Chondrocyte (in vitro differentiated cells): ENCODE measurements at regions not wholly inside any gene's neighbourhood (a gene's known extent, or its start where the extent isn't known, plus 50 kb on each side); places are given as distances from the start of the nearest gene placed in this dataset.

Experiments used
- DNase-seq: peaks from one replicate; pipeline ENCODE4 v3.0.0; 2021; ENCODE audit warnings: mixed read lengths, low spot score
- H3K27ac Mint-ChIP-seq: one replicate; pipeline ENCODE4 v1.8.0; 2021; ENCODE audit warnings: mild to moderate bottlenecking, moderate library complexity, mixed read lengths; ENCODE audit not compliant: unreplicated experiment
- H3K27me3 Mint-ChIP-seq: 2 replicates; pipeline ENCODE4 v1.8.0; 2021; ENCODE audit warnings: low read depth, mixed read lengths
- H3K36me3 Mint-ChIP-seq: 2 replicates; pipeline ENCODE4 v1.8.0; 2021; ENCODE audit warnings: low read depth, mixed read lengths
- H3K4me1 Mint-ChIP-seq: 2 replicates; pipeline ENCODE4 v1.8.0; 2021; ENCODE audit warnings: low read depth, mild to moderate bottlenecking, mixed read lengths
- H3K4me3 Mint-ChIP-seq: one replicate; pipeline ENCODE4 v1.8.0; 2021; ENCODE audit warnings: mild to moderate bottlenecking, moderate library complexity, mixed read lengths; ENCODE audit not compliant: unreplicated experiment
- H3K9me3 Mint-ChIP-seq: 2 replicates; pipeline ENCODE4 v1.8.0; 2021; ENCODE audit warnings: low read depth, mixed read lengths
- CTCF ChIP-seq: fragments of 200-600 bp; sonication (generic); IDR thresholded peaks from 2 replicates; pipeline ENCODE4 v1.5.0; 2021; ENCODE audit warnings: antibody characterized with exemption, mild to moderate bottlenecking, moderate library complexity

GRCh38 chr3:24751020-24751419 is 256.4 kb upstream of the THRB start:
- H3K4me3 Mint-ChIP-seq, result no peak overlapping the region
- no peak for TF ChIP-seq CTCF

DNA sequence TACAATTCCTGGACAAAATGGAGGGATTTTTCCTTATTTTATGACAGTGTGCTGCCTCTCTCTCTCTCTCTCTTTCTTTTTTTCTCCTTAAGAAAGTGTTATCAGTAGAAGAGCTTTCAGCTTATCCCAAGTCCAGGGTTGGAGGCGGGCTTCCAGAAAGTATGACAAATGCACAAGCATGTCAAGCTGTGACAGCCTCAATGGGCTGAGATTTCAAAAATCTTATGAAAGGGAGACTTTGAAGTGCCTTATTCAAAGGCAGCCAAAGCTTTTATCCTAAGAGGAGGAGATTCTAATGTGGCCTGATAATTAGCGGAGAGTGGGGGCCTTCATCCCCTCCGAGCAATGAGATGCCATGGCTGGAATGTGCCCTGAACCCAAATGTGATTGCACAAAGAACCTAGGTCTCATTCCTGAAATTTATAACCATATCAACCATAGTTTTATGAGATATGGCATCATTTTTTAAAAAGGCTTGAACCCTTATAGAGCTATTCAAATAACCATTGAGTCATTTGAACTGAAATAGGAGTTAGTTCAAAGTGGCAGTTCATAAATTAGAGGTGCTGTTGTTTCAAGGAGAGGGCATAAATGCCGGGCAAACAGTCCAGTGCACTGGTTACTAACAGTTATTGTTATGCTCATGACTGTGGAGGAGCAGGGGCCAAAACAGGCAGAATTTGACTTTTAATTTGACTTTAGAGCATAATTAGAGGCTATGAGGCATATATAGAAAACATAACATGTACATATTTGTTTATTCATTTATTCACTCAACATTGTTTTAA is 261.6 kb upstream of the THRB start:
- Mint-ChIP-seq H3K4me3 (no peak overlapping the region), H3K27me3 (peaks cover 3% of the 10 kb centered on the region), H3K4me1 (no peaks in the 10 kb centered on the region), H3K27ac (no peak overlapping the region), H3K9me3 (no peaks in the 10 kb centered on the region), H3K36me3 (no peaks in the 10 kb centered on the region)
- TF ChIP-seq CTCF, result no peak
- DNase-seq, result no peak

More at GRCh38 chr3:24751020-24751419, 256.4 kb upstream of the THRB start:
- Mint-ChIP-seq H3K27me3 (peaks cover 5% of the 10 kb centered on the region), H3K9me3 (no peaks in the 10 kb centered on the region), H3K27ac (no peak overlapping the region), H3K36me3 (no peaks in the 10 kb centered on the region), H3K4me1 (no peaks in the 10 kb centered on the region)
- no peak for DNase-seq

DNA sequence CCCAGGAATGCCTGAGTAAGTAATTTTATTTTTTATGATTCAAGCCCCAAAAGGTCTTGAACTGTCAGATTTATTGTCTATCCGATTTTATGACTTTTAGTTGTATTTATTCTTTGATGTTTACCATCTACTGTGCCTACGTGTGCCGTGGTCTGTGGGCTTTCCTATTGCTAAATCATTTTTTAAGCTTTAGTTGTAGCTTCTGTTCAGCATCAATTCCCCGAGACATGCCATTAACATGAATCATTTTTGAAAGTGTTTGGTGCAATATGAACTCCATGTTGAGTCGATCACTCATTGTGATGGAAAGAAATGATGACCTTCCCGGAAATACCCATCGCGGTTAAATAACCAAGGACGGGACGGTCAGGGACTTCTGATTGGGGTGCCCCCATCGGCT is 268.7 kb upstream of the THRB start:
- TF ChIP-seq CTCF, result no peak
- DNase-seq, result no peak
- no peak overlapping the region for H3K4me3 Mint-ChIP-seq
- H3K36me3 Mint-ChIP-seq, result no peaks in the 10 kb centered on the region
- no peaks in the 10 kb centered on the region for H3K9me3 Mint-ChIP-seq
- peak overlapping the region; percentile 56 for H3K27ac Mint-ChIP-seq
- no peaks in the 10 kb centered on the region for H3K27me3 Mint-ChIP-seq
- peaks cover 6% of the 10 kb centered on the region for H3K4me1 Mint-ChIP-seq

DNA sequence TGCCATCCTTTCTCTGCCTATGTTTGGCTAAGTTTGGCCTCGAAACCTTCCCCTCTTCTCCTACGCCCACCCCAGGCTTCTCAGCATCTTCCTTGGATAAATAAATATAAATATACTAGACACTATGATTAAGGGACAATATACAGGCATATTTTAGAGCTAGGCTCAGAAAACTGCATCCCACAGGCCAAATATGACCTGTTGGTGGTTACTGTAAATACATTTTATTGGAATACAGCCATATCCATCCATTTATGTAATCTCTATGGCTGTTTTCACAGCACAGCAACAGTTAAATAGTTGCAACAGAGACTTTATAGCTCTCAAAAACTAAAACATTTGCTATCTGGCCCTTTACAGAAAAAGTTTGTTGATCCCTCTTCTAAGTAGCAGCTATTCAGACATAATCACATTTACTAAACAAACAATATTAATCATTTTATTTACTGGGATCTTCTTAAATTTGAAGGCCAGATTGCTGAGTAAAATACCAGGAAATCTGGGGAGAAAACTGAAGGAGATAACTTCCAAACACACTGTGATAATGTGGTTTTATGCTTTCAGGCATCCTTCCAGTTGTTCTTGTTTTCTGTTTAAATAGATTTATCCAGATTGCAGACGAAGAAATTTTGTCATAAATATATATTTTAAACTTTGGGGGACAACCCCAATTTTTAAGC is 269.7 kb upstream of the THRB start:
- no peak for DNase-seq
- Mint-ChIP-seq H3K27ac (no peak overlapping the region), H3K36me3 (no peaks in the 10 kb centered on the region), H3K27me3 (no peaks in the 10 kb centered on the region), H3K4me1 (peaks cover 6% of the 10 kb centered on the region), H3K9me3 (no peaks in the 10 kb centered on the region), H3K4me3 (no peak overlapping the region)
- TF ChIP-seq CTCF, result no peak

DNA sequence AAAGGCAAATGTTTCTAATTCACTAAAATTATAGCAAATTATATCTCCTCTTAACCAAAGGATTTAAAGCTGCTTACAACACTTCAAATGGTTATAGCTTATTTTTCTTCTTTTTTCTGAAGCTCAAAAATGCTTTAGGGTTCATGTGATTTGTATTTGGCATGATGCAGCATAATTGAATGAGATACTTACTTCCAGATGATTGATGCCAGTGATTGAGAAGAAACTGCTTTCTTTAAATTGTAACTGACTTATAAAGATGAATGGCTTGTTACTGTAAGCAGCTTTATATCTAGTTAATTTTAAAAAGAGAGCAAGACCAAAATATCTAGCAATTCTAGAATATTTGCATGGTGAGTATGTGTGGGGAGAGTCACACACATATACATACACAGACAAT is 270.7 kb upstream of the THRB start:
- peaks cover 6% of the 10 kb centered on the region for H3K4me1 Mint-ChIP-seq

More for the DNA sequence above, 270.7 kb upstream of the THRB start:
- no peaks in the 10 kb centered on the region for H3K36me3 Mint-ChIP-seq
- H3K4me3 Mint-ChIP-seq, result no peak overlapping the region
- no peak for TF ChIP-seq CTCF
- no peak for DNase-seq
- H3K27me3 Mint-ChIP-seq, result no peaks in the 10 kb centered on the region
- H3K9me3 Mint-ChIP-seq, result no peaks in the 10 kb centered on the region
- H3K27ac Mint-ChIP-seq, result no peak overlapping the region
